HCT116 (cell line): ENCODE measurements at regions not wholly inside any gene's neighbourhood (a gene's known extent, or its start where the extent isn't known, plus 50 kb on each side); places are given as distances from the start of the nearest gene placed in this dataset.

Source experiments
- CTCF ChIP-seq, 3 experiments: fragments of 200-600 bp in 1 of 3; sonication (generic) in 1 of 3; IDR thresholded peaks in 2 of 3; conservative IDR thresholded peaks in 1 of 3; 2 replicates each; pipeline ENCODE4 v1.5.1; 2012 to 2017; ENCODE audit warnings: low read depth in 2 of 3, low read length in 2 of 3, antibody characterized with exemption in 1 of 3, borderline replicate concordance in 1 of 3, control low read depth in 1 of 3, mild to moderate bottlenecking in 1 of 3, mixed read lengths in 1 of 3, mixed run types in 1 of 3, moderate library complexity in 1 of 3; ENCODE audit not compliant: insufficient read depth in 1 of 3
- EZH2phosphoT487 ChIP-seq: fragments of 200-600 bp; IDR thresholded peaks from 2 replicates; pipeline ENCODE4 v1.6.1; 2018; ENCODE audit warnings: antibody characterized with exemption, borderline replicate concordance
- MAX ChIP-seq: IDR thresholded peaks from 2 replicates; pipeline ENCODE4 v1.6.1; 2012
- POLR2AphosphoS5 ChIP-seq: IDR thresholded peaks from 2 replicates; pipeline ENCODE4 v1.6.1; 2011; ENCODE audit warnings: mild to moderate bottlenecking, low read depth, low read length, moderate library complexity

DNA sequence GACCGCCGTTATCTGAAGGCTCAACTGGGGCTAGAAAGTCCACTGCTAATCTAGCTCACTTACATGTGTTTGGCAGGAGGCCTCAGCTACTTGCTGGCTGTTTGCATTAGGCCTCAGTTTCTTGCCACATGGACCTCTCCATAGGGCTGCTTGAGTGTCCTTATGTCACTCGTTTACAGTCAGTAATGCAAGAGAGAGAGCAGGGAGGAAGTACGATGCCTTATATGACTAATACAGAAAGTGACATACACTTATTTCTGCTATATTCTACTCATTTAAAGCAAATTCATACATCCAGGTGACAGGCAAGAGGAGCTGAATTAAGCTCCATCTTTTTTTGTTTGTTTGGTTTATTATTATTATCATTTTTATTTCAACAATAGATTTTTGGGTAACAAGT lies 179.6 kb downstream of the LURAP1L start:
- TF ChIP-seq MAX (no peak), CTCF (IDR thresholded peaks at IDR 0.05 in 2 of 3, conservative IDR thresholded peaks at IDR 0.05 in 1 of 3; ENCODE audit: borderline replicate concordance in 1 of 3, insufficient read depth in 1 of 3, low read depth in 2 of 3, low read length in 2 of 3) (no peak), EZH2phosphoT487 (no peak), POLR2AphosphoS5 (no peak)
